SU-DHL-6 (cell line): ENCODE measurements at regions not wholly inside any gene's neighbourhood (a gene's known extent, or its start where the extent isn't known, plus 50 kb on each side); places are given as distances from the start of the nearest gene placed in this dataset.
"Not testable (repeated sequence)": the region's sequence is repeated elsewhere in the genome, so short reads cannot be mapped to it uniquely, and the experiment has no call there.

Source experiments
- H2AFZ ChIP-seq: fragments of 200-600 bp; sonication (generic); 2 replicates; pipeline ENCODE4 v1.6.1; 2014; ENCODE audit warnings: low read depth, mild to moderate bottlenecking, moderate library complexity, mixed read lengths, antibody characterized with exemption, low read length; ENCODE audit not compliant: severe bottlenecking
- H3F3A ChIP-seq: fragments of 200-600 bp; shearing (Covaris generic); 2 replicates; pipeline ENCODE4 v1.6.0; 2016; ENCODE audit warnings: antibody characterized with exemption, mild to moderate bottlenecking; ENCODE audit not compliant: insufficient read depth
- H3K27ac ChIP-seq: fragments of 200-600 bp; sonication (generic); 2 replicates; pipeline ENCODE4 v1.5.1; 2016; ENCODE audit warnings: low read depth, mild to moderate bottlenecking, low read length, moderate library complexity, mixed read lengths
- H3K27me3 ChIP-seq: fragments of 200-600 bp; sonication (generic), shearing (Covaris generic); 2 replicates; pipeline ENCODE4 v1.6.0; 2014; ENCODE audit warnings: mild to moderate bottlenecking, low read length
- H3K36me3 ChIP-seq: fragments of 200-600 bp; sonication (generic); 2 replicates; pipeline ENCODE4 v1.6.1; 2014; ENCODE audit warnings: mild to moderate bottlenecking, low read length, mixed read lengths
- H3K4me2 ChIP-seq: fragments of 300-600, 200-600 bp; shearing (Covaris generic), sonication (generic); 2 replicates; pipeline ENCODE4 v1.6.0; 2014; ENCODE audit warnings: low read length, low read depth, mild to moderate bottlenecking; ENCODE audit not compliant: poor library complexity, severe bottlenecking
- H3K4me3 ChIP-seq: fragments of 200-600 bp; sonication (generic); 2 replicates; pipeline ENCODE4 v1.5.1; 2014; ENCODE audit warnings: antibody characterized with exemption, low read length, mild to moderate bottlenecking, mixed read lengths; ENCODE audit not compliant: insufficient read depth, poor library complexity, severe bottlenecking
- H3K79me2 ChIP-seq: fragments of 200-600 bp; sonication (generic); 2 replicates; pipeline ENCODE4 v1.6.1; 2014; ENCODE audit warnings: mild to moderate bottlenecking, low read length, moderate library complexity; ENCODE audit not compliant: insufficient read depth
- H3K9ac ChIP-seq: fragments of 200-600 bp; sonication (generic); 2 replicates; pipeline ENCODE4 v1.7.0; 2014; ENCODE audit warnings: mild to moderate bottlenecking, low read length
- H3K9me2 ChIP-seq: fragments of 200-600 bp; sonication (generic); replicated peaks from 2 replicates; pipeline ENCODE4 v1.6.1; 2014; ENCODE audit warnings: low read length; ENCODE audit not compliant: insufficient read depth
- H3K9me3 ChIP-seq: fragments of 200-600 bp; sonication (generic); 2 replicates; pipeline ENCODE4 v1.6.1; 2014; ENCODE audit warnings: low read length, mixed read lengths; ENCODE audit not compliant: insufficient read depth
- H4K20me1 ChIP-seq: fragments of 200-600 bp; sonication (generic); 2 replicates; pipeline ENCODE4 v1.6.1; 2014; ENCODE audit warnings: low read depth, mild to moderate bottlenecking, antibody characterized with exemption, low read length, moderate library complexity, mixed read lengths
- CTCF ChIP-seq: fragments of 200-600 bp; sonication (generic); IDR thresholded peaks from one replicate; pipeline ENCODE4 v1.5.1; 2017; ENCODE audit warnings: antibody characterized with exemption, mild to moderate bottlenecking, low read length, moderate library complexity; ENCODE audit not compliant: insufficient read depth, poor library complexity, severe bottlenecking
- EZH2phosphoT487 ChIP-seq: fragments of 200-600 bp; sonication (generic), shearing (Covaris generic); conservative IDR thresholded peaks from 2 replicates; pipeline ENCODE4 v1.6.1; 2018; ENCODE audit warnings: mild to moderate bottlenecking, antibody characterized with exemption, low read length, moderate library complexity, mixed read lengths

GRCh38 chr6:119929121-119929520 is 579.6 kb upstream of the MAN1A1 start:
- Histone ChIP-seq H3K9me2 (no peaks in the 10 kb centered on the region), H4K20me1 (no peaks in the 10 kb centered on the region), H3K27ac (no peak overlapping the region), H3K9me3 (no peaks in the 10 kb centered on the region), H3K4me2 (no peak overlapping the region), H3K4me3 (no peak overlapping the region), H3K27me3 (no peaks in the 10 kb centered on the region), H3F3A (no peaks in the 10 kb centered on the region), H2AFZ (no peak overlapping the region), H3K9ac (no peak overlapping the region), H3K36me3 (no peaks in the 10 kb centered on the region), H3K79me2 (no peaks in the 10 kb centered on the region)
- no peak for TF ChIP-seq CTCF
- no peak for TF ChIP-seq EZH2phosphoT487

DNA sequence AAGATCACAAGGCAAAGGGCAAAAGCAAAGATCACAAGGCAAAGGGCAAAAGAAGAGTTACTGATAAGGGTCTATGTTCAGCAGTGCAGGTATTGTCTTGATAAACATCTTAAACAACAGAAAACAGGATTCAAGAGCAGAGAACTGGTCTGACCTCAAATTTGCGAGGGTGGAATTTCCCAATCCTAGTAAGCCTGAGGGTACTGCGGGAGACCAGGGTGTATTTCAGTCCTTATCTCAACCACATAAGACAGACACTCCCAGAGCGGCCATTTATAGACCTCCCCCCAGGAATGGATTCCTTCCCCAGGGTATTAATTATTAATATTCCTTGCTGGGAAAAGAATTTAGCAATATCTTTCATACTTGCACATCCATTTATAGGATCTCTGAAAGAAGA is 575.3 kb upstream of the MAN1A1 start:
- not testable (repeated sequence) for H2AFZ ChIP-seq, H3K4me3 ChIP-seq, H3K9ac ChIP-seq, H3F3A ChIP-seq, H3K27me3 ChIP-seq, H3K9me2 ChIP-seq, H3K36me3 ChIP-seq, H3K4me2 ChIP-seq, H3K9me3 ChIP-seq, H4K20me1 ChIP-seq, H3K27ac ChIP-seq, H3K79me2 ChIP-seq

DNA sequence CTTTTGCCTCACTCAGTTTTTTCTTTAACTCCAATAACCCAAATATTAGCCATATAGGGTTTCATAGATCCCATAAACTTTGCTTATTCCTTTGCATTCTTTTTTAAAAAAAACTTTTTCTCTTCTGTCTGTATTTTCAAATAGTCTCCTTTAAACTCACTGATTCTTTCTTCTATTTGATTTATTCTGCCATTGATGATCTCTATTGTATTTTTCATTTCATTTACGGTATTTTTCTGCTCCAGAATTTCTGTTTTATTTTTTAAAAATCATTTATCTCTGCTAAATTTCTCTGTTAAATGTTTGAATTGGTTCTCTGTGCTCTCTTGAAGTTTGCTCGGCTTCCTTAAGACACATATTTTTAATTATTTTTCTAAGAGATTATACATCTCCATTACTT is 573.3 kb upstream of the MAN1A1 start:
- no peak overlapping the region for H3K4me3 ChIP-seq
- TF ChIP-seq EZH2phosphoT487 (no peak), CTCF (no peak)
- no peaks in the 10 kb centered on the region for H3K9me2 ChIP-seq

GRCh38 chr6:119921491-119922010 is 572.0 kb upstream of the MAN1A1 start:
- no peaks in the 10 kb centered on the region for H3F3A ChIP-seq
- TF ChIP-seq EZH2phosphoT487 (no peak), CTCF (no peak)
- no peak overlapping the region for H3K4me3 ChIP-seq
- H3K27ac ChIP-seq = no peak overlapping the region
- H3K9ac ChIP-seq = no peak overlapping the region
- H3K27me3 ChIP-seq = no peaks in the 10 kb centered on the region
- no peak overlapping the region for H3K4me2 ChIP-seq
- H3K79me2 ChIP-seq = no peaks in the 10 kb centered on the region
- no peaks in the 10 kb centered on the region for H3K9me3 ChIP-seq
- no peaks in the 10 kb centered on the region for H3K9me2 ChIP-seq
- H4K20me1 ChIP-seq = no peaks in the 10 kb centered on the region
- no peaks in the 10 kb centered on the region for H3K36me3 ChIP-seq
- no peak overlapping the region for H2AFZ ChIP-seq

More for the DNA sequence above, 573.3 kb upstream of the MAN1A1 start:
- Histone ChIP-seq H3K9me3 (no peaks in the 10 kb centered on the region), H3F3A (no peaks in the 10 kb centered on the region), H2AFZ (no peak overlapping the region), H3K36me3 (no peaks in the 10 kb centered on the region), H3K4me2 (no peak overlapping the region), H4K20me1 (no peaks in the 10 kb centered on the region), H3K27ac (no peak overlapping the region), H3K79me2 (no peaks in the 10 kb centered on the region), H3K27me3 (no peaks in the 10 kb centered on the region), H3K9ac (no peak overlapping the region)
